Prostate gland (tissue), 2 donors: ENCODE measurements at regions not wholly inside any gene's neighbourhood (a gene's known extent, or its start where the extent isn't known, plus 50 kb on each side); places are given as distances from the start of the nearest gene placed in this dataset.

Source experiments
- CTCF ChIP-seq, 4 experiments: fragments of 200-600 bp in 2 of 4; fragments of 450-650 bp in 2 of 4; sonication (generic) in 2 of 4; IDR thresholded peaks; 1 replicate in 3 of 4; 2 replicates in 1 of 4; pipeline ENCODE4 v1.5.1; 2016 to 2019; ENCODE audit warnings: antibody characterized with exemption in 4 of 4, mild to moderate bottlenecking in 2 of 4, moderate library complexity in 2 of 4
- POLR2A ChIP-seq: fragments of 450-650 bp; IDR thresholded peaks from one replicate; pipeline ENCODE4 v1.6.1; 2016; ENCODE audit warnings: antibody characterized with exemption, mild to moderate bottlenecking

GRCh38 chr9:109561137-109561536 lies 63.0 kb upstream of the PTPN3 start:
- no peak for TF ChIP-seq CTCF (IDR thresholded peaks at IDR 0.05)
- no peak for TF ChIP-seq POLR2A
